ENCODE measurements at regions not wholly inside any gene's neighbourhood (a gene's known extent, or its start where the extent isn't known, plus 50 kb on each side); places are given as distances from the start of the nearest gene placed in this dataset.

DNA sequence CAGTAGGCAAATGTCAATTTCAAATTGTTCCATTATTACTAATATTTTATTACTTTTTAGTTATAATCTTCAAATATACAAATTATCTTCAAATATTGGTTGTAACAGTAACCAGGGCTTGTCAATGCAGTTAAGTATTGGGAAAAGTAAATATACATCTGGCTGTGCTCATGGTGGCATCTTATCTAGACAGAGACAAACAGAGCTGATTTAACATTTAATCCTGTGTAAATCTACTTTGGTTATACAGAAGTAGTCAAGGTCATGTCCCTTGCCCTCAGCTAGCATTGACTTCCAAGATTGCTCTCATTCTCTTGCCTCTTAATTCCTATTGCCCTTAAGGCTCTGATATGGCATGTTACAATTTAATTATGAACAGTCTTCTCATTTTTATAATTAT lies 98.4 kb upstream of the KLHL1 start:
- no peak overlapping the region for H3K9ac ChIP-seq (ENCODE audit: low read depth, low read length)
- H3K27ac ChIP-seq (ENCODE audit: low read length) = no peak overlapping the region
- H3K4me1 ChIP-seq (ENCODE audit: insufficient read depth, low read length) = no peaks in the 10 kb centered on the region
- no peaks in the 10 kb centered on the region for H3K36me3 ChIP-seq (ENCODE audit: insufficient read depth, low read depth, low read length)
- H3K4me3 ChIP-seq (ENCODE audit: low read length) = no peak overlapping the region
- peaks cover 50% of the 10 kb centered on the region for H3K9me3 ChIP-seq (ENCODE audit: insufficient read depth, low read depth, low read length)
- no peaks in the 10 kb centered on the region for H3K27me3 ChIP-seq (ENCODE audit: insufficient read depth, low read length)

- peaks cover 44% of the 10 kb centered on the region for H3K9me3 ChIP-seq (ENCODE audit: insufficient read depth, low read depth, low read length)
- H3K4me1 ChIP-seq (ENCODE audit: insufficient read depth, low read length) = no peaks in the 10 kb centered on the region
- no peak overlapping the region for H3K4me3 ChIP-seq (ENCODE audit: low read length)
- H3K27ac ChIP-seq (ENCODE audit: low read length) = no peak overlapping the region
- H3K36me3 ChIP-seq (ENCODE audit: insufficient read depth, low read depth, low read length) = no peaks in the 10 kb centered on the region
- H3K9ac ChIP-seq (ENCODE audit: low read depth, low read length) = no peak overlapping the region
- H3K27me3 ChIP-seq (ENCODE audit: insufficient read depth, low read length) = no peaks in the 10 kb centered on the region
Measured at GRCh38 chr13:70203661-70204229, 95.5 kb upstream of the KLHL1 start.

- H3K9me3 ChIP-seq (ENCODE audit: insufficient read depth, low read depth, low read length) = no peaks in the 10 kb centered on the region
- H3K27me3 ChIP-seq (ENCODE audit: insufficient read depth, low read length) = no peaks in the 10 kb centered on the region
- H3K4me3 ChIP-seq (ENCODE audit: low read length) = no peak overlapping the region
- no peaks in the 10 kb centered on the region for H3K4me1 ChIP-seq (ENCODE audit: insufficient read depth, low read length)
- H3K9ac ChIP-seq (ENCODE audit: low read depth, low read length) = no peak overlapping the region
- H3K36me3 ChIP-seq (ENCODE audit: insufficient read depth, low read depth, low read length) = no peaks in the 10 kb centered on the region
- no peak overlapping the region for H3K27ac ChIP-seq (ENCODE audit: low read length)
Measured at GRCh38 chr13:70191034-70191433, 82.8 kb upstream of the KLHL1 start.

- no peaks in the 10 kb centered on the region for H3K9me3 ChIP-seq (ENCODE audit: insufficient read depth, low read depth, low read length)
- H3K4me3 ChIP-seq (ENCODE audit: low read length) = no peak overlapping the region
- H3K27me3 ChIP-seq (ENCODE audit: insufficient read depth, low read length) = no peaks in the 10 kb centered on the region
- no peak overlapping the region for H3K9ac ChIP-seq (ENCODE audit: low read depth, low read length)
- H3K36me3 ChIP-seq (ENCODE audit: insufficient read depth, low read depth, low read length) = no peaks in the 10 kb centered on the region
- H3K4me1 ChIP-seq (ENCODE audit: insufficient read depth, low read length) = no peaks in the 10 kb centered on the region
- H3K27ac ChIP-seq (ENCODE audit: low read length) = no peak overlapping the region
Measured at GRCh38 chr13:70189981-70190380, 81.7 kb upstream of the KLHL1 start.

DNA sequence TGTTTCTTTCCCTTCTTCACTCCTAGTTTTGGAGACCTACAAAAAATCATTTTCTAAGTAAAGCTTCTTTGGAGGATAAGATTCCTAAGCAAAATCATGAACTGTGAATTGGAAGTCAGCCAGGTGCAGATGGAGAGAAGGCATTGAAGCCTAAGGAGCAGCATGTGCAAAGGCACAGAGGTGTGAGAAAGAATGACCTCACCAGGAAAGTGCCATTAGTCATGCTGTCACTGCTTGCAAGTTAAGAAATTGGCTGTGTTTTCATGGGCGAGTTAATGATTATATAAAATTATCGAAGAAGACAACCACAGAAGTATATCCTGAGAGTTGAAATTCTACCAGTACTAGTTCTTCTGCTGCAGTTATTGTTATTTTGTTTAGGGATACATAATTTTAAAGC lies 80.3 kb upstream of the KLHL1 start:
- H3K9ac ChIP-seq (ENCODE audit: low read depth, low read length) = no peak overlapping the region
- no peaks in the 10 kb centered on the region for H3K27me3 ChIP-seq (ENCODE audit: insufficient read depth, low read length)
- no peak overlapping the region for H3K27ac ChIP-seq (ENCODE audit: low read length)
- no peaks in the 10 kb centered on the region for H3K4me1 ChIP-seq (ENCODE audit: insufficient read depth, low read length)
- no peaks in the 10 kb centered on the region for H3K36me3 ChIP-seq (ENCODE audit: insufficient read depth, low read depth, low read length)
- no peak overlapping the region for H3K4me3 ChIP-seq (ENCODE audit: low read length)
- H3K9me3 ChIP-seq (ENCODE audit: insufficient read depth, low read depth, low read length) = no peaks in the 10 kb centered on the region

DNA sequence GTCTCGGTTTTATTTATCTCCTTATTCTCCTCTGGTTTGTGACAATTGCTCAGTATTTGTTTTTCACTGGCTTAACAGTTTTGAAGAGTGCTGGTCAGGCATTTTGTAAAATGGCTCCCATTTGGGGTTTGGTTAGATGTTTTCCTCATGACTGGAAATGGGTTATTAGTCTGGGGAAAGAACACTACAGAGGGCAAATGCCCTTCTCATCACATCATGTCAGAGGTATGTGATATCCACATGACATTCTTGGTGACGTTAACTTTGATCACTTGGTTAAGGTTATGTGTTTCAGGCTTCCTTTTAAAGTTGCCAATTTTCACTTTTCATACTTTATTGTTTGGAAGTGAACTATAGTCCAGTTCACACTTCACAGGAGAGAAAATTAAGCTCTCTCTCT lies 74.8 kb upstream of the KLHL1 start:
- Histone ChIP-seq H3K4me3 (ENCODE audit: low read length) (no peak overlapping the region), H3K9me3 (ENCODE audit: insufficient read depth, low read depth, low read length) (no peaks in the 10 kb centered on the region), H3K27ac (ENCODE audit: low read length) (no peak overlapping the region), H3K4me1 (ENCODE audit: insufficient read depth, low read length) (no peaks in the 10 kb centered on the region), H3K36me3 (ENCODE audit: insufficient read depth, low read depth, low read length) (no peaks in the 10 kb centered on the region), H3K9ac (ENCODE audit: low read depth, low read length) (no peak overlapping the region), H3K27me3 (ENCODE audit: insufficient read depth, low read length) (no peaks in the 10 kb centered on the region)

Measured in iPS-20b (cell line).